Transverse colon (tissue), 4 donors: ENCODE measurements at regions not wholly inside any gene's neighbourhood (a gene's known extent, or its start where the extent isn't known, plus 50 kb on each side); places are given as distances from the start of the nearest gene placed in this dataset.

Experiments used
- EP300 ChIP-seq: sonication (generic); formaldehyde crosslinking; IDR thresholded peaks from one replicate; pipeline ENCODE4 v1.6.1; 2017; ENCODE audit warnings: antibody characterized with exemption, low read depth
- POLR2A ChIP-seq: fragments of 450-650 bp; IDR thresholded peaks from one replicate; pipeline ENCODE4 v1.6.1; 2016; ENCODE audit warnings: antibody characterized with exemption, mild to moderate bottlenecking, moderate library complexity
- POLR2AphosphoS5 ChIP-seq, 3 donors: sonication (generic); formaldehyde crosslinking; IDR thresholded peaks; one replicate each; pipeline ENCODE4 v1.6.1; 2016; ENCODE audit warnings: antibody characterized with exemption in 3 of 3
- TF ChIP-seq, protein P1 (sequence below), 5 experiments: fragments of 200-600 bp in 3 of 5; fragments of 450-650 bp in 2 of 5; sonication (generic) in 3 of 5; IDR thresholded peaks; 1 replicate in 2 of 5; 2 replicates in 3 of 5; pipeline ENCODE4 v1.5.1; 2016 to 2017; ENCODE audit warnings: antibody characterized with exemption in 5 of 5, inconsistent platforms in 3 of 5, mild to moderate bottlenecking in 2 of 5, moderate library complexity in 1 of 5

DNA sequence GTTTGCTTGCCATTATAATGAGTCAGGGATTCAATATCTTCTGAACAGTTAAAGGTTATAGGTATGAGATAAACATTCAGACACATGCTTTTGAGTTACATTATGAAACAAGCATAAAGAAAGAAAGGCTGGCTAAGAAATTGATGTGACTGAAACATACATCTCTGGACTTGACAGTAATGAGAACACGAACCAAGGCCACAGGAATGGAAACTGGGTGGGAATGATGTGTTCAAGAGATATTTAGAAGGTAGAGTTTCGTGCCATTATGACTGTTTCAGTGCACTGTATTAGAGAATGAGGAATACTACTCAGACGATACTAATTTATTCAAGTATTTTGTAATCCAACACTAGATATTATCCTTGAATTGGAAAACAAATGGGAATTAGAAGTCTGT, 332.1 kb upstream of the MAGI2 start:
- TF ChIP-seq, protein P1, sequence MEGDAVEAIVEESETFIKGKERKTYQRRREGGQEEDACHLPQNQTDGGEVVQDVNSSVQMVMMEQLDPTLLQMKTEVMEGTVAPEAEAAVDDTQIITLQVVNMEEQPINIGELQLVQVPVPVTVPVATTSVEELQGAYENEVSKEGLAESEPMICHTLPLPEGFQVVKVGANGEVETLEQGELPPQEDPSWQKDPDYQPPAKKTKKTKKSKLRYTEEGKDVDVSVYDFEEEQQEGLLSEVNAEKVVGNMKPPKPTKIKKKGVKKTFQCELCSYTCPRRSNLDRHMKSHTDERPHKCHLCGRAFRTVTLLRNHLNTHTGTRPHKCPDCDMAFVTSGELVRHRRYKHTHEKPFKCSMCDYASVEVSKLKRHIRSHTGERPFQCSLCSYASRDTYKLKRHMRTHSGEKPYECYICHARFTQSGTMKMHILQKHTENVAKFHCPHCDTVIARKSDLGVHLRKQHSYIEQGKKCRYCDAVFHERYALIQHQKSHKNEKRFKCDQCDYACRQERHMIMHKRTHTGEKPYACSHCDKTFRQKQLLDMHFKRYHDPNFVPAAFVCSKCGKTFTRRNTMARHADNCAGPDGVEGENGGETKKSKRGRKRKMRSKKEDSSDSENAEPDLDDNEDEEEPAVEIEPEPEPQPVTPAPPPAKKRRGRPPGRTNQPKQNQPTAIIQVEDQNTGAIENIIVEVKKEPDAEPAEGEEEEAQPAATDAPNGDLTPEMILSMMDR (IDR thresholded peaks at IDR 0.05), result no peak
- no peak for TF ChIP-seq POLR2A
- TF ChIP-seq POLR2AphosphoS5 (IDR thresholded peaks at IDR 0.05), result no peak
- TF ChIP-seq EP300, result no peak
